ENCODE measurements at regions not wholly inside any gene's neighbourhood (a gene's known extent, or its start where the extent isn't known, plus 50 kb on each side); places are given as distances from the start of the nearest gene placed in this dataset.

- dilution Hi-C loops (cut with MboI; ENCODE audit: extremely low pct_ligation_motif_present, low sequenced_read_pairs) (no loop called here), intact Hi-C loops (cut with micrococcal nuclease) (loop anchor here (10.0 kb wide), 1 partner anchor 493 kb away; no protein-coding TSS in a partner anchor)
- TF ChIP-seq POLR2A (IDR thresholded peaks at IDR 0.05; ENCODE audit: low read depth, low read length) (no peak), GATA2 (IDR thresholded peaks at IDR 0.05; ENCODE audit: insufficient read depth, insufficient read length, low read depth, low read length) (no peak), MYC (IDR thresholded peaks at IDR 0.05; ENCODE audit: low read depth, low read length) (no peak), MAX (IDR thresholded peaks at IDR 0.05; ENCODE audit: insufficient read depth, insufficient read length) (no peak), POLR2AphosphoS5 (IDR thresholded peaks at IDR 0.05; ENCODE audit: insufficient read depth, low read depth, low read length) (no peak), CTCF (IDR thresholded peaks at IDR 0.05; ENCODE audit: extremely low read depth in 1 of 2, insufficient read depth in 1 of 2, low read depth in 1 of 2, low read length in 2 of 2) (no peak), JUN (IDR thresholded peaks at IDR 0.05; ENCODE audit: borderline replicate concordance, insufficient read depth, insufficient read length, low read depth) (no peak), EZH2 (IDR thresholded peaks at IDR 0.05; ENCODE audit: borderline replicate concordance, low read depth, low read length, severe bottlenecking) (no peak), FOS (IDR thresholded peaks at IDR 0.05; ENCODE audit: borderline replicate concordance, insufficient read depth, low read length) (no peak)
- Histone ChIP-seq H3K4me3 (replicated peaks in 1 of 3; ENCODE audit: insufficient read depth in 1 of 3, low read depth in 1 of 3, low read length in 3 of 3) (no peak overlapping the region), H3K27ac (ENCODE audit: insufficient read depth, low read depth, low read length) (no peak overlapping the region), H3K36me3 (ENCODE audit: control insufficient read depth in 2 of 2, extremely low read depth in 1 of 2, insufficient read depth in 2 of 2, low read length in 2 of 2) (no peaks in the 10 kb centered on the region), H2AFZ (ENCODE audit: low read depth, low read length) (no peak overlapping the region), H3K4me1 (ENCODE audit: control insufficient read depth, extremely low read depth, insufficient read depth, low read length) (no peaks in the 10 kb centered on the region), H4K20me1 (replicated peaks; ENCODE audit: control insufficient read depth, extremely low read depth, insufficient read depth, low read length) (no peaks in the 10 kb centered on the region), H3K9ac (replicated peaks; ENCODE audit: extremely low read depth, insufficient read depth, low read length) (no peak overlapping the region), H3K4me2 (ENCODE audit: insufficient read depth, low read length) (no peak overlapping the region), H3K9me3 (replicated peaks; ENCODE audit: control insufficient read depth, insufficient read depth, low read length) (no peaks in the 10 kb centered on the region), H3K79me2 (ENCODE audit: control insufficient read depth, insufficient read depth, low read length) (no peaks in the 10 kb centered on the region), H3K27me3 (ENCODE audit: control insufficient read depth in 2 of 2, insufficient read depth in 2 of 2, low read length in 2 of 2) (no peaks in the 10 kb centered on the region), H3K9me1 (replicated peaks; ENCODE audit: control insufficient read depth, extremely low read depth, insufficient read depth, low read length) (no peaks in the 10 kb centered on the region)
- no peak for FAIRE-seq
- DNase-seq (ENCODE audit: low read depth, low spot score) = no peak
- POLR2A ChIA-PET = no interaction called here
- BruUV-seq (replicated peaks) = no TSS peak
- CTCF ChIA-PET = no interaction called here
Measured at GRCh38 chr5:106757672-106758071, 913.1 kb downstream of the EFNA5 start.

All from endothelial cell of umbilical vein (primary cell).